HG03135 (cell line): ENCODE measurements at regions not wholly inside any gene's neighbourhood (a gene's known extent, or its start where the extent isn't known, plus 50 kb on each side); places are given as distances from the start of the nearest gene placed in this dataset.
"Not testable (repeated sequence)": the region's sequence is repeated elsewhere in the genome, so short reads cannot be mapped to it uniquely, and the experiment has no call there.

Experiments
- ATAC-seq: cut with Tn5 transposase; IDR thresholded peaks from one replicate; pipeline ENCODE4 v1.9.1; 2021; ENCODE audit warnings: mild to moderate bottlenecking, moderate library complexity; ENCODE audit not compliant: unreplicated experiment

- no peak for ATAC-seq
These were observed 173.4 kb upstream of the PFKP start for GRCh38 chr10:2893991-2894390.

GRCh38 chr10:2893158-2893845, 174.0 kb upstream of the PFKP start:
- ATAC-seq = no peak

- ATAC-seq = no peak
These were observed 175.6 kb upstream of the PFKP start for GRCh38 chr10:2891770-2892124.

- no peak for ATAC-seq
These were observed 176.1 kb upstream of the PFKP start for GRCh38 chr10:2891073-2891769.

- ATAC-seq = no peak
These were observed 177.3 kb upstream of the PFKP start for GRCh38 chr10:2890093-2890492.

- ATAC-seq = no peak
These were observed 178.8 kb upstream of the PFKP start for GRCh38 chr10:2888403-2889004.

- no peak for ATAC-seq
These were observed 179.8 kb upstream of the PFKP start for GRCh38 chr10:2887391-2888070.

GRCh38 chr10:2886662-2887061, 180.7 kb upstream of the PFKP start:
- no peak for ATAC-seq

- ATAC-seq = no peak
These were observed 181.8 kb upstream of the PFKP start for GRCh38 chr10:2885288-2886278.

- ATAC-seq = not testable (repeated sequence)
These were observed 183.3 kb upstream of the PFKP start for GRCh38 chr10:2883983-2884540.

- ATAC-seq = no peak
These were observed 184.1 kb upstream of the PFKP start for GRCh38 chr10:2883238-2883637.

- ATAC-seq = no peak
These were observed 184.7 kb upstream of the PFKP start for GRCh38 chr10:2882628-2883027.

- ATAC-seq = no peak
These were observed 185.4 kb upstream of the PFKP start for GRCh38 chr10:2881720-2882620.

- ATAC-seq = not testable (repeated sequence)
These were observed 187.3 kb upstream of the PFKP start for GRCh38 chr10:2880050-2880449.

- ATAC-seq = no peak
These were observed 188.5 kb upstream of the PFKP start for GRCh38 chr10:2878818-2879217.

GRCh38 chr10:2876032-2876431, 191.3 kb upstream of the PFKP start:
- no peak for ATAC-seq

GRCh38 chr10:2874963-2875362, 192.4 kb upstream of the PFKP start:
- no peak for ATAC-seq

GRCh38 chr10:2873769-2874168, 193.6 kb upstream of the PFKP start:
- no peak for ATAC-seq

GRCh38 chr10:2871673-2872219, 195.6 kb upstream of the PFKP start:
- no peak for ATAC-seq
